Prostate gland (tissue), 2 donors: ENCODE measurements at regions not wholly inside any gene's neighbourhood (a gene's known extent, or its start where the extent isn't known, plus 50 kb on each side); places are given as distances from the start of the nearest gene placed in this dataset.
A peak's percentile ranks its signal among the peaks of the same experiment; 100 is the strongest.

Experiments
- DNase-seq: peaks from one replicate; pipeline ENCODE4 v3.0.0-alpha.2; 2019; ENCODE audit warnings: low spot score
- H3K27ac ChIP-seq, 2 donors: fragments of 200-600 bp; sonication (generic); 2 replicates each; pipeline ENCODE4 v1.5.1; 2017 to 2019
- H3K27me3 ChIP-seq: fragments of 200-600 bp; sonication (generic); replicated peaks from 2 replicates; pipeline ENCODE4 v1.5.1; 2019; ENCODE audit not compliant: insufficient read depth
- H3K36me3 ChIP-seq, 2 donors: fragments of 200-600 bp; sonication (generic); 1 replicate in 1 of 2; 2 replicates in 1 of 2; pipeline versions ENCODE4 v1.5.1 to v1.8.1; 2017 to 2019
- H3K4me1 ChIP-seq: fragments of 200-600 bp; sonication (generic); replicated peaks from 2 replicates; pipeline ENCODE4 v1.5.1; 2019
- H3K4me3 ChIP-seq, 2 donors: fragments of 200-600 bp; sonication (generic); 2 replicates each; pipeline ENCODE4 v1.5.1; 2017 to 2019
- H3K9me3 ChIP-seq: fragments of 200-600 bp; sonication (generic); 2 replicates; pipeline ENCODE4 v1.5.1; 2017
- POLR2A ChIP-seq: fragments of 450-650 bp; IDR thresholded peaks from one replicate; pipeline ENCODE4 v1.6.1; 2016; ENCODE audit warnings: antibody characterized with exemption, mild to moderate bottlenecking
- POLR2AphosphoS5 ChIP-seq: sonication (generic); formaldehyde crosslinking; IDR thresholded peaks from one replicate; pipeline ENCODE4 v1.6.1; 2017; ENCODE audit warnings: antibody characterized with exemption
- WGBS: methylation state at CpG from one replicate; pipeline ENCODE4 v1.1.5; 2018; 5-methylcytosine and 5-hydroxymethylcytosine counted together
- intact Hi-C: fragments of 100-400 bp; cut with DNase I; formaldehyde crosslinking; loops from one replicate; pipeline ENCODE4 v1.14.2; 2022
- TF ChIP-seq, protein P1 (sequence below), 4 experiments: fragments of 200-600 bp in 2 of 4; fragments of 450-650 bp in 2 of 4; sonication (generic) in 2 of 4; IDR thresholded peaks; 1 replicate in 3 of 4; 2 replicates in 1 of 4; pipeline ENCODE4 v1.5.1; 2016 to 2019; ENCODE audit warnings: antibody characterized with exemption in 4 of 4, mild to moderate bottlenecking in 2 of 4, moderate library complexity in 2 of 4

DNA sequence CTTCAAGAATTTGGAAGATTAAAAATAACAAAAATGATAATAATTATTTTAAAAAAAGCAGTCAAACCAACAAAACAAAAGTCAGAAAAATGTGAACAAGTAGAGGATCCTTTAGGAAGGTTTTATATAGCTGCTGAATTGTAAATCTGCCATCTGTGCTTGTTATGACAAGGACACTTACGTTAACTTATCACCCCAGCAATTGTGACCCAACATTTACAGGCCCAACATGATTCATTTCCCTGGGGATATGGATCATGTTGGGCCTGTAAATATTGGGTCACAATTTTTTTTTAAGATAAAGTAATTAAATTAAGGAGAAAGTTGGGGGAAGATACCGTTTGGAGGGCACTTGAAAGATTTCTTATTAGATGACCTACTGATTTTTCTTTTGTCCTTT is 261.4 kb upstream of the HABP2 start:
- TF ChIP-seq POLR2AphosphoS5, result no peak
- no peak for TF ChIP-seq POLR2A
- TF ChIP-seq, protein P1, sequence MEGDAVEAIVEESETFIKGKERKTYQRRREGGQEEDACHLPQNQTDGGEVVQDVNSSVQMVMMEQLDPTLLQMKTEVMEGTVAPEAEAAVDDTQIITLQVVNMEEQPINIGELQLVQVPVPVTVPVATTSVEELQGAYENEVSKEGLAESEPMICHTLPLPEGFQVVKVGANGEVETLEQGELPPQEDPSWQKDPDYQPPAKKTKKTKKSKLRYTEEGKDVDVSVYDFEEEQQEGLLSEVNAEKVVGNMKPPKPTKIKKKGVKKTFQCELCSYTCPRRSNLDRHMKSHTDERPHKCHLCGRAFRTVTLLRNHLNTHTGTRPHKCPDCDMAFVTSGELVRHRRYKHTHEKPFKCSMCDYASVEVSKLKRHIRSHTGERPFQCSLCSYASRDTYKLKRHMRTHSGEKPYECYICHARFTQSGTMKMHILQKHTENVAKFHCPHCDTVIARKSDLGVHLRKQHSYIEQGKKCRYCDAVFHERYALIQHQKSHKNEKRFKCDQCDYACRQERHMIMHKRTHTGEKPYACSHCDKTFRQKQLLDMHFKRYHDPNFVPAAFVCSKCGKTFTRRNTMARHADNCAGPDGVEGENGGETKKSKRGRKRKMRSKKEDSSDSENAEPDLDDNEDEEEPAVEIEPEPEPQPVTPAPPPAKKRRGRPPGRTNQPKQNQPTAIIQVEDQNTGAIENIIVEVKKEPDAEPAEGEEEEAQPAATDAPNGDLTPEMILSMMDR (IDR thresholded peaks at IDR 0.05), result no peak
- no peak overlapping the region for H3K27ac ChIP-seq
- no peaks in the 10 kb centered on the region for H3K9me3 ChIP-seq
- H3K27me3 ChIP-seq, result no peaks in the 10 kb centered on the region
- 64% methylated on average over 2 of the region's 2 CpGs for WGBS
- H3K36me3 ChIP-seq, result no peaks in the 10 kb centered on the region
- no peak for DNase-seq
- intact Hi-C loops, result no loop called here
- no peak overlapping the region for H3K4me3 ChIP-seq
- H3K4me1 ChIP-seq, result no peaks in the 10 kb centered on the region

DNA sequence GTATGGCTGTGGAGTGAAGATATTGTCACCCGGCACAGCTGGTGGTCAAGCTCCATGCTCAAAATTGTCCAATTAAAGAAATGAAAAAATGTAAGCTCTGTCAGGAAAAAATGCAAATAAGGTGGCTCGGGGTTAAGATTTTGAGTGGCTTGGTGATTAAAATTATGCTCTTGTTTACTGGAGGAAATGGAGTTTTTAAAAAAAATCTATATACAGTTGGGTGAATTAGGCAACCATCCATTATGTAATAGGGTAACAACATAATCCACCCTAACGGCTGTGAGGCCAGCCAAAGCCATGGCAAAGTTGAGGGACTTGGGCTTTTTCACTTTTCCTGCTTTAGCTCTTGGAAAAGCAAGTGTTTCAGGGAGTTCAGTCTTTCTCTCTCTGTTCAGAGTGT is 260.8 kb upstream of the HABP2 start:
- H3K27ac ChIP-seq, result no peak overlapping the region
- intact Hi-C loops, result no loop called here
- H3K9me3 ChIP-seq, result no peaks in the 10 kb centered on the region
- WGBS, result 84% methylated on average over 3 of the region's 3 CpGs
- no peak for TF ChIP-seq POLR2AphosphoS5
- no peak for TF ChIP-seq POLR2A
- TF ChIP-seq, protein P1 (IDR thresholded peaks at IDR 0.05), result no peak
- DNase-seq, result no peak
- no peaks in the 10 kb centered on the region for H3K27me3 ChIP-seq
- H3K4me1 ChIP-seq, result no peaks in the 10 kb centered on the region
- no peaks in the 10 kb centered on the region for H3K36me3 ChIP-seq
- H3K4me3 ChIP-seq, result no peak overlapping the region

DNA sequence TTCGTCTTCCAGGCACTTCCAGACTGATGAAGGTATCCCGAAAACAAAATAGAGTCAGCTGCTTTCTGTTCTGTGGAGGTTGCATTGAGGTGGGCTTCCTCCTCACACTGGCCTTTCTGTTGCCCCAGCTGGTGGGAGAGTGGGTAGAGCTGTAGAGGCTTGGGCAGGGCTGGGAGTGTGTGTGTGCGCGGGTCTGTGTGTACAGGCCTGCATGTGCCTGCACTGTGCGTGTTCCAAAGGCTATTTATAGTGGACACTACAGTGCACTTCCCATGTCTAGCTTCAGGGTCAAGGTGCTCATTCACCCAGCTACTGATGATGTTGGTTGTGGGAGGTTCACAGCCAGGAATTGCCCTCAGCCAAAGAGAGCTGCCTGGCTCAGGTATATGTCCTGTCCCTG is 260.1 kb upstream of the HABP2 start:
- intact Hi-C loops, result no loop called here
- TF ChIP-seq POLR2A (no peak), POLR2AphosphoS5 (no peak)
- TF ChIP-seq, protein P1 (IDR thresholded peaks at IDR 0.05), result no peak

DNA sequence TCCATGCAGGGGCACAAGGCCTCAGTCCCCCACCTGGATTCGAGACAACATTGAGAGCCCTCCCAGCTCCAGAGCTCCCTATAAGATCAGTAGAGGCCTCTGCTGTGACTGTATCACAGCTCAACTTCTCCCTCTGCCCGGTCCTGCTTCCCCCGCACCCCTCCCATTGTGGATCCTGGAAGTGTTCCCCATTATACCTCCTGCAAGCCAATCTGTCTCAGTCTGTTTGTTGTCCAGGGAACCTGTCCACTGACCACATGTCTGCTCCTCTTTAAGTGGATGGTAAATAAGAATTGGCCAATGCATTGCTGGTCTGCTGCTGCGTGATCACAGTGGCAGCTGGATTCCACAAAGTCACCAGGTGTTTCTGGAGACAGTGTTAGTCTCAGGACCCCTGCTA is 259.7 kb upstream of the HABP2 start:
- no peaks in the 10 kb centered on the region for H3K27me3 ChIP-seq
- H3K4me3 ChIP-seq, result no peak overlapping the region
- no peaks in the 10 kb centered on the region for H3K36me3 ChIP-seq
- intact Hi-C loops, result no loop called here
- peak; percentile 56 for DNase-seq
- 84% methylated on average over 4 of the region's 4 CpGs for WGBS
- no peak overlapping the region for H3K27ac ChIP-seq
- H3K9me3 ChIP-seq, result no peaks in the 10 kb centered on the region
- no peaks in the 10 kb centered on the region for H3K4me1 ChIP-seq
- TF ChIP-seq POLR2AphosphoS5 (peak; percentile 83), POLR2A (no peak)

More for the DNA sequence above, 260.1 kb upstream of the HABP2 start:
- 90% methylated on average over 5 of the region's 5 CpGs for WGBS
- no peaks in the 10 kb centered on the region for H3K27me3 ChIP-seq
- DNase-seq, result no peak
- no peaks in the 10 kb centered on the region for H3K4me1 ChIP-seq
- no peaks in the 10 kb centered on the region for H3K36me3 ChIP-seq
- H3K27ac ChIP-seq, result no peak overlapping the region
- no peak overlapping the region for H3K4me3 ChIP-seq
- no peaks in the 10 kb centered on the region for H3K9me3 ChIP-seq

DNA sequence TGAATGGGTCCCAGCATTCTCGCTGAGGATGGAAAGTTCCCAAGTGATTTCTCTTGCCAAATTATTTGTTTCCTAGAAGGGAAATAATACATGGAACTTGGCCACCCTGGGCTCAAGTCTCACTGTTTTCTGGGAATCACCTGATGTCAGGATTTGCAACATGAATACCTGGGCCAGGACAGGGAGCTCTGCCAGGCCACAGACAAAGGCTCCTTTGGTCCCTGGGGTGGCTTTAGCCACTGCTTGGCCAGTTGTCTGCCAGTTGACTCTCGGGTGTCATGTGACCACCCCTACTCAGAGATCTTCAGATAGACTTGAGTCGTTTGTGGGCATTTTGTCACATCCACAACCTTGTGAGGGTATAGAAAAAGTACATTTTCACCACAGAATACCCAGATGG is 258.0 kb upstream of the HABP2 start:
- Histone ChIP-seq H3K36me3 (no peaks in the 10 kb centered on the region), H3K9me3 (no peaks in the 10 kb centered on the region), H3K27ac (no peak overlapping the region), H3K4me3 (no peak overlapping the region), H3K4me1 (no peaks in the 10 kb centered on the region), H3K27me3 (no peaks in the 10 kb centered on the region)
- intact Hi-C loops, result no loop called here
- WGBS, result 42% methylated on average over 3 of the region's 3 CpGs
- TF ChIP-seq POLR2A (no peak), POLR2AphosphoS5 (no peak)
- TF ChIP-seq, protein P1 (IDR thresholded peaks at IDR 0.05), result no peak
- peak; percentile 21 for DNase-seq
